Right hindlimb (tissue), 1 donor: ENCODE measurements at regions not wholly inside any gene's neighbourhood (a gene's known extent, or its start where the extent isn't known, plus 50 kb on each side); places are given as distances from the start of the nearest gene placed in this dataset.
"Not testable (repeated sequence)": the region's sequence is repeated elsewhere in the genome, so short reads cannot be mapped to it uniquely, and the experiment has no call there.

Experiments
- DNase-seq: peaks from one replicate; pipeline ENCODE4 v3.0.0-alpha.2; 2018

DNA sequence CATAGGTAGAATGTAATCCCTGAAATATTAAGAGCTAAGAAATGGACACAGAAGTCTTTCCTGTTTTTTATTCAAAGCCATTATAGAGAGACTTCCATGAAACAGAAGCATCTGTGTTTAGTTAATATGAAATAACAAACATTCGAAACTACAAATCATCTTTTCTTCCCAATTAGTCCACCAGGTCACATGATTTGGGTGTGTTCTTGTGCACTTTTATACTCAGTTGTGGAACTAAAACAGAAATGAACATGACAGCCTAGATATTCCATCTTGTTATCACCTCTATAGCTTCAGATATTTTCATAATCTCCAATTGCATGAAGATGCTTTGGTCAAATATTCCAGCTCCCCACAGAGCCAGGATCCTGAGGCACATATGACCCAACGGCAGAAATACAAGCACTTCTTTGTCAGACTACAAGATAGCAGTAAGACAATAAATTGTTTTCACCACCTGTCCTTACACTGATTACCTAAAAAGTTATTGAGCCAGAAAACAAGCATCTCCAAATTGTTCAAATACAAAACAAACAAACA lies 116.8 kb upstream of the BEND6 start:
- DNase-seq = no peak

DNA sequence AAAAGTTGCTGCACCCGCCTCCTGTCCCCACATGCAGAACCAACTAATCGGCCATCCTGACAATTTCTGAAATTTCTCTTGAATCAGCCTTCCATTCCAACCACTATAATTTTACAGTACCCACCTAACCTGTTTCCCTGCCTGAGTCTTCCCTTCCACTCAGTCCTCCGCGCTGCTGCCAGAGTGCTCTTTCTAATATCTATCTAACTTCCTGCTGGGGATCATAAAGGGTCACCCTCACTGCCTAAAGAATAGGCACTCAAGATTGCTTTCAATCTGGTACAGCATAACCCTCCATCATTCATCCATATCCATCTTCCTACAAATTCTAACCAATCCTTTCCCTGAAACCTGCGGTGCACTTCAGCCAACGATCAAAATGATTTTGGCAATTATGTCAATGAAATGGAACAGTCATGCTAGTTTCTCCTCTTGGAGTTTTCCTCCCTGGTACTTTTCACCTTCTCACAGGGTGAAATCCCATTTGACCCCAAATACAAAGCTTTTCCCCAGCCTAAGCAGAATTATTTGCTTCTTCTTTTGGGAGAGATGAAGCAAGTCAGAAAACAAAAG lies 117.5 kb upstream of the BEND6 start:
- no peak for DNase-seq

- DNase-seq = no peak
These were observed 119.3 kb upstream of the BEND6 start for GRCh38 chr6:56835612-56836011.

DNA sequence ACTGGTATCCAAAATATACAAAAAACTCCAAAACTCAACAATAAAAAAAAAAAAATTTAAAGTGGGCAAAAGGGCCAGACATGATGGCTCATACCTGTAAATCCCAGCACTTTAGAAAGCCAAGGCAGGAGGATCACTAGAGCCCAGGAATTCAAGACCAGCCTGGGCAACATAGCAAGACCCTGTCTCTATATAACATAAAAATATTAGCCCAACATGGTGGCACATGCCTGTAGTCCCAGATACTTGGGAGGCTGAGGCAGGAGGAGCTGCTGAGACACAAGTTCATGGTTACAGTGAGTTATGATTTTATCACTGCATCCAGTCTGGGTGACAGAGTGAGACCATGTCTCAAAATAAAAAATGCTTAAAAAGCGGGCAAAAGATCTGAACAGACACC lies 121.0 kb upstream of the BEND6 start:
- no peak for DNase-seq

DNA sequence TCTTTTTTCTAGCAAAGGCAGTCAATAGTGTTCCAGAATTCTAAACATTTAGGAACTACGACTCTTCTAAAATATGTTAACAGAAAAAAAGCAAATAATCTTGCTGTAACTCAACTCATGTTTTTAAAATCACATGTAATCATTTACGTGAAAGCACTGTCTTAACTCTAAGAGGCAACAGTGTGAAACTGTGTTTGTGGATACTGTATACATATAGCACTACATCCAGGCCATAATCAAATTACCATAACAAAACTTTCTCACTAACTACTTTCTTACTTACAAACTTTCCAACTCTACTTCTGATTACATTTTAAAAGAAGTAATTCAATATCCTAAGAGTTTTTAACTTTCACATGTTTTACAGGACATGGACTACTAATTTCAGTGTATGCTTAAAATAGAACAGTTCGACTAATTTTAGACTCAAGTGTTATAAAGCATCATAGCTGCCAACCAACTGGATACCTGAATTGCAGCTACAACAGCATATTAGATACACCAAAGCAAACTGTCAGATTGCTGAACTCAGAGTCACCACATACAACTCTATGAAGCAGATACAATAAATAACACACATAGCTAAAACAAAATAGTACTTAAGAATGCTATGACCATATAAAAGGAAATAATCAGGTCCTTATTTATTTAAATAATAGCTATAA lies 121.6 kb upstream of the BEND6 start:
- DNase-seq = no peak

- no peak for DNase-seq
These were observed 122.7 kb upstream of the BEND6 start for GRCh38 chr6:56832225-56832624.

GRCh38 chr6:56831334-56831733 lies 123.6 kb upstream of the BEND6 start:
- DNase-seq = no peak

DNA sequence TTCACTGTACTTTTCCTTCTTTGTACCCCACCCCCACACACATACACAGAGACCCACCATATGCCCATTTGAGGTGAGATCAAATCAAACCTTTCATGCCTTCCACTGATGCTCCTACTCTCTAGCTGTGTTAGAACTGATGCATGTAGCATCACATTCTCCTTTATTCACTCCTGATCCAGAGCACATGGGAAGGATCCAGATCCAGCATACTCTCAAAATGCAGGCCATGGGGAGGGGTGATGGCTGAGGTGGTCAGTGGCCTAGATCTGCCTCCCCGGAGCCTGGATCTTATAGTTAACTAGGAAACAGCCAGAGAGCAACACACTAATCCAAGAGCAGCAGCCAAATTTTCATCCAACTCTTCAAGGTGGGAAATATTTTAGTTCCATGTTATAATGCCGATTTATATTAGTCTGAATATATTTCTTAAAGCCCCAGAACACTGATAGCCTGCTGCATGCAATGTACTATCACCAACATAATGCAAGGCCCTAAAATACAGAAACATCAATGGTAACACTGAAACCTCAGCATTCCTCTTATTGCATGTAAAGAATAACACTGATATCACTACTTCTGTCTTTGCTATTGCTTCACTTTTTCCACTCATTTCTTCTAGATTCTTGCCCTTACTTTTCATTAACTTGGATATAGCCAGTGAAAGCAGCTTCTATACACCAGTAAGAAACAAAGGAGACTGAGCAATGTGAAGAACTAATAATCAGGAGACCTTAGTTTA lies 126.8 kb upstream of the BEND6 start:
- no peak for DNase-seq

DNA sequence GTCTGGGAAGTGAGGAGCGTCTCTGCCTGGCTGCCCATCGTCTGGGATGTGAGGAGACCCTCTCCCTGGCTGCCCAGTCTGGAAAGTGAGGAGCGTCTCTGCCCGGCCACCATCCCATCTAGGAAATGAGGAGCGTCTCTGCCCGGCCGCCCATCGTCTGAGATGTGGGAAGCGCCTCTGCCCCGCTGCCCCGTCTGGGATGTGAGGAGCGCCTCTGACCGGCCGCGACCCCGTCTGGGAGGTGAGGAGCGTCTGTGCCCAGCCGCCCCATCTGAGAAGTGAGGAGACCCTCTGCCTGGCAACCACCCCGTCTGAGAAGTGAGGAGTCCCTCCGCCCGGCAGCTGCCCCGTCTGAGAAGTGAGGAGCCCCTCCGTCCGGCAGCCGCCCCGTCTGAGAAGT lies 130.5 kb upstream of the BEND6 start:
- DNase-seq = not testable (repeated sequence)

- DNase-seq = no peak
These were observed 133.9 kb upstream of the BEND6 start for GRCh38 chr6:56821005-56821432.

DNA sequence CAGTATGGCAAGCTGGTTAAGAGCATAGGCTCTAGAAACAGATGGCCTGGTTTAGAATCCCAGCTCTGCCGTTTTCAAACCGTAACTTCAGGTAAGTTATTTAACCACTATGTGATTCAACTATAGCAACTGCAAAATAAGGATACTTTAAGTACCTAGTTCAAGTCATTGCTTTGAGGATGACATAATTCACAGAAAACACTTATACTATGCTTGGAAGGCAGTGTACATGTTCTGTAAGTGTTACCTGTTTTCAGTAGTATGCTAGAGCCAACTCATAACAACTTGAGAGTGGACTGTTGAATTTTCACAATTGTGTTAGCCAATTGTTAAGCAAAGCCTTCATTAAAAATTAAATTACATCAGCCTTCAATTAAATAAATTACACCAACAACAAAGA lies 134.8 kb upstream of the BEND6 start:
- no peak for DNase-seq

GRCh38 chr6:56819604-56820003 lies 135.3 kb upstream of the BEND6 start:
- no peak for DNase-seq

DNA sequence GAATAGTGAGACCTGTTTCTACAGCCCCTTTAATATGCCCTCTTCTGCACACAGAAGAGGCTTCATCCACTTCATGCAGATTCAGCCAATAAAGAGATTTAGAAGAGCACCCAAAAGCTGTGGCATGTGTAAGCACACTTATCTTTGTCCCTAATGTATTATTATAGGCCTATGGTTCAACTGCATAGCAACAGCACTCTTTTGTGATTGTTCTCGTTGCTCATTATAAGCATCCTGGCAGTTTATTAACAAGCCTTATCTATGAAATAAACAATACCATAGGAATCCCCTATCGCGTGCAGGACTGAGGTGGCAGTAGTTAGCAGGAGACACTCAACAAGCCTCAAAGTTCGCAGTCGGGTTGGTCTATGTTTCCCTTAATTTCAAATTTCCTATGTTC lies 138.5 kb upstream of the BEND6 start:
- DNase-seq = no peak

DNA sequence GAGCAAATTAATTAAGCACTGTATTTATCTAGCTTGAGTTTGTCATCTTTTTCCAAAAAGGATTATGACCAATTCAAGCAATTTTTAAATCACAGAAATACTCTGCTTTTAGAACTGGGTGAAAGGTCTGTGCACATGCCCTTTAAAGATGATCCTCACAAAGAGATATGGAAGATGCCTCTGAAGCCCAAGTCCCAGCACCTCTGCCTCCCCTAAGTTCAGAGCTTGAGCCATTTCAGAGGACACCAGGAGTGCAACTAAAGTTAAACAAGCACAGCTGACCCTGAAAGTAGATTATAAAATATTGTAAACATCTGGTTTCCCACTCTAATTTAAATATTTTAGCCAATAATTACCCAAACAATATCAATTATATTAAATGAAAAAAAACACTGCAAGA lies 139.5 kb upstream of the BEND6 start:
- DNase-seq = no peak

DNA sequence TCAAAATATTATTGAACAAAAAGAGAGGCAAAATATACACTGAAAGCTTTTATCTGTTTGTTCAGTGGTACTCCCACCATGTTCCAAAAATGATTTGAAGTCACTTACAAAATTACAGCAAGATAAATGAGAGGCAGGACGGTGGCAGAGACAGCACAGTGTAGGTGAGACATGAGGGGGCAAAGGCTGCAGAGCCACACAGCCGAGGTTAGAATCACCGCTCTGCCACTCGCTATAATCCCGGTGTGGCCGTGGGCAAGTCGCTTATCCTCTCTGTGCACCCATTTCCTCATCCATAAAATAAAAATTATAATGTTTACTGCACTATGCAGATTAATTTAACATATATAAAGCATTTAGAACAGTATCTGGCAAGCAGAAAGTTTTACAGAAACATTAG lies 140.1 kb upstream of the BEND6 start:
- no peak for DNase-seq

GRCh38 chr6:56814308-56814707 lies 140.6 kb upstream of the BEND6 start:
- DNase-seq = no peak

GRCh38 chr6:56812851-56813250 lies 142.1 kb upstream of the BEND6 start:
- DNase-seq = not testable (repeated sequence)

GRCh38 chr6:56808871-56809359 lies 146.0 kb upstream of the BEND6 start:
- no peak for DNase-seq

- DNase-seq = no peak
These were observed 146.9 kb upstream of the BEND6 start for GRCh38 chr6:56807989-56808337.

- DNase-seq = no peak
These were observed 147.4 kb upstream of the BEND6 start for GRCh38 chr6:56807326-56807988.

GRCh38 chr6:56806368-56806767 lies 148.5 kb upstream of the BEND6 start:
- no peak for DNase-seq

GRCh38 chr6:56804996-56805395 lies 149.9 kb upstream of the BEND6 start:
- DNase-seq = no peak

DNA sequence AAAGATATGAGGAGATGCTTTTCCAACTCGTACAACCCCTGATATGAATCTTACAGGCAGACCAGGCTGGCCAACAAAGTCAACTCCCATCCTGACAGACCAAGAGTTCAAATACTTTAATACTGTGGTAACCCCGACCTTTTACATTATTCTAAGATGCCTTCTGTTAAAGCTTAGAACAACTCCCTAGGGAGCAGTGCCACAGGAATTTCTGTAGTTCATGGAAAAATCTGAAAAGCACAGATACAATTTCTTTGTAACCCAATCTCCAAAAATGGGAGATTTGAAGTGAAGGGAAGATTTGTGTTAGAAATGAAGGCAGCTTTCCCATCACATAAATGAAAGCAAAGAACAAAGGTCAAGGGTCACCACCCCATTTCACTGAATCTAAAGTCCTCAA lies 151.3 kb upstream of the BEND6 start:
- no peak for DNase-seq
